ENCODE measurements at regions not wholly inside any gene's neighbourhood (a gene's known extent, or its start where the extent isn't known, plus 50 kb on each side); places are given as distances from the start of the nearest gene placed in this dataset.

- Histone ChIP-seq H3K9ac (ENCODE audit: low read depth, low read length, poor library complexity) (no peak overlapping the region), H2BK12ac (ENCODE audit: low read length) (no peak overlapping the region), H2BK5ac (ENCODE audit: low read length) (no peak overlapping the region), H4K91ac (ENCODE audit: low read depth, low read length, poor library complexity) (no peak overlapping the region), H2BK15ac (ENCODE audit: low read length) (no peak overlapping the region), H4K8ac (ENCODE audit: low read depth, low read length) (no peak overlapping the region), H2AK5ac (ENCODE audit: low read depth, low read length) (no peak overlapping the region), H3K4me3 (ENCODE audit: low read length in 2 of 2) (no peak overlapping the region), H2AFZ (ENCODE audit: low read length) (no peak overlapping the region), H3K36me3 (replicated peaks in 1 of 2; ENCODE audit: control insufficient read depth in 2 of 2, insufficient read depth in 2 of 2, low read length in 2 of 2) (no peaks in the 10 kb centered on the region), H3K18ac (ENCODE audit: low read length) (no peak overlapping the region), H3K4me1 (ENCODE audit: control insufficient read depth in 2 of 2, insufficient read depth in 1 of 2, low read depth in 1 of 2, low read length in 2 of 2) (no peaks in the 10 kb centered on the region), H3K14ac (ENCODE audit: low read length) (no peak overlapping the region), H3K9me3 (replicated peaks in 1 of 2; ENCODE audit: control insufficient read depth in 2 of 2, insufficient read depth in 1 of 2, low read depth in 1 of 2, low read length in 2 of 2) (peaks cover 2 to 6% of the 10 kb centered on the region in 2 donors), H3K79me1 (ENCODE audit: low read depth, low read length) (no peaks in the 10 kb centered on the region), H3K23ac (ENCODE audit: low read depth, low read length, poor library complexity) (no peak overlapping the region), H3K4ac (ENCODE audit: low read length) (no peak overlapping the region), H3K4me2 (ENCODE audit: insufficient read depth, low read length, poor library complexity, severe bottlenecking) (no peak overlapping the region), H3K27ac (replicated peaks; ENCODE audit: low read length) (no peak overlapping the region), H2BK120ac (ENCODE audit: low read depth, low read length) (no peak overlapping the region), H3K27me3 (ENCODE audit: control insufficient read depth in 3 of 3, insufficient read depth in 3 of 3, low read depth in 1 of 3, low read length in 3 of 3) (peaks cover 0 to 2% (median 0%) of the 10 kb centered on the region in 3 experiments)
- WGBS, 2 donors (ENCODE audit: extremely low coverage in 2 of 2, insufficient read length in 2 of 2, insufficient replicate concordance in 1 of 2): no CpG with 5 or more reads among the region's 1 CpG
- no peak for DNase-seq (ENCODE audit: low spot score)
These were observed 269.4 kb upstream of the FAT3 start for GRCh38 chr11:91955206-91955605.

DNA sequence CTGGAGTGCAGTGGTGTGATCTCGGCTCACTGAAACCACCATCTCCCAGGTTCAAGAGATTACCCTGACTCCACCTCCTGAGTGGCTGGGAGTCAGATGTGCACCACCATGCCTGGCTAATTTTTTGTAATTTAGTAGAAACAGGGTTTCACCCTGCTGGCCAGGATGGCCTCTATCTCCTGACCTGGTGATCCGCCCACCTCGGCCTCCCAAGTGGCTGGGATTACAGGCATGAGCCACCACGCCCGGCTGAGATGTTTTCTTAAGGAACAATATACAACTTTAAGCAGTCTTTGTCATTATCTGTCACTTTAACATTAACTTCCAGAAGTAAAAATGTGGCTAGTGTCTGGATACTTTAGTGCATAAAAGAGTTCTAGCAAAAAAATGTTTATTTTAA is 272.6 kb upstream of the FAT3 start:
- H2BK120ac ChIP-seq (ENCODE audit: low read depth, low read length): no peak overlapping the region

GRCh38 chr11:91947215-91947820 is 277.3 kb upstream of the FAT3 start:
- no peaks in the 10 kb centered on the region for H3K36me3 ChIP-seq (replicated peaks in 1 of 2; ENCODE audit: control insufficient read depth in 2 of 2, insufficient read depth in 2 of 2, low read length in 2 of 2)
- H3K9ac ChIP-seq (ENCODE audit: low read depth, low read length, poor library complexity): no peak overlapping the region
- WGBS, 2 donors (ENCODE audit: extremely low coverage in 2 of 2, insufficient read length in 2 of 2, insufficient replicate concordance in 1 of 2): no CpG with 5 or more reads among the region's 2 CpGs
- H3K18ac ChIP-seq (ENCODE audit: low read length): no peak overlapping the region
- H2AK5ac ChIP-seq (ENCODE audit: low read depth, low read length): no peak overlapping the region
- H2BK15ac ChIP-seq (ENCODE audit: low read length): no peak overlapping the region
- H3K4me1 ChIP-seq (ENCODE audit: control insufficient read depth in 2 of 2, insufficient read depth in 1 of 2, low read depth in 1 of 2, low read length in 2 of 2): no peaks in the 10 kb centered on the region
- no peak overlapping the region for H2BK120ac ChIP-seq (ENCODE audit: low read depth, low read length)
- H3K27me3 ChIP-seq (ENCODE audit: control insufficient read depth in 3 of 3, insufficient read depth in 3 of 3, low read depth in 1 of 3, low read length in 3 of 3): peaks cover 0 to 5% (median 0%) of the 10 kb centered on the region in 3 experiments
- no peak for DNase-seq (ENCODE audit: low spot score)
- no peak overlapping the region for H2AFZ ChIP-seq (ENCODE audit: low read length)
- no peaks in the 10 kb centered on the region for H3K79me1 ChIP-seq (ENCODE audit: low read depth, low read length)
- H3K4me3 ChIP-seq (ENCODE audit: low read length in 2 of 2): no peak overlapping the region
- H2BK12ac ChIP-seq (ENCODE audit: low read length): no peak overlapping the region
- H3K4ac ChIP-seq (ENCODE audit: low read length): no peak overlapping the region
- no peak overlapping the region for H4K91ac ChIP-seq (ENCODE audit: low read depth, low read length, poor library complexity)
- no peak overlapping the region for H2BK5ac ChIP-seq (ENCODE audit: low read length)
- no peaks in the 10 kb centered on the region for H3K9me3 ChIP-seq (replicated peaks in 1 of 2; ENCODE audit: control insufficient read depth in 2 of 2, insufficient read depth in 1 of 2, low read depth in 1 of 2, low read length in 2 of 2)
- no peak overlapping the region for H4K8ac ChIP-seq (ENCODE audit: low read depth, low read length)
- no peak overlapping the region for H3K4me2 ChIP-seq (ENCODE audit: insufficient read depth, low read length, poor library complexity, severe bottlenecking)
- H3K27ac ChIP-seq (replicated peaks; ENCODE audit: low read length): no peak overlapping the region
- no peak overlapping the region for H3K23ac ChIP-seq (ENCODE audit: low read depth, low read length, poor library complexity)
- H3K14ac ChIP-seq (ENCODE audit: low read length): no peak overlapping the region

More for the DNA sequence above, 272.6 kb upstream of the FAT3 start:
- H4K91ac ChIP-seq (ENCODE audit: low read depth, low read length, poor library complexity): no peak overlapping the region
- H2BK12ac ChIP-seq (ENCODE audit: low read length): no peak overlapping the region
- no peak overlapping the region for H3K27ac ChIP-seq (replicated peaks; ENCODE audit: low read length)
- no peak overlapping the region for H2AK5ac ChIP-seq (ENCODE audit: low read depth, low read length)
- H3K23ac ChIP-seq (ENCODE audit: low read depth, low read length, poor library complexity): no peak overlapping the region
- H3K9ac ChIP-seq (ENCODE audit: low read depth, low read length, poor library complexity): no peak overlapping the region
- peaks cover 0 to 2% of the 10 kb centered on the region in 2 donors for H3K9me3 ChIP-seq (replicated peaks in 1 of 2; ENCODE audit: control insufficient read depth in 2 of 2, insufficient read depth in 1 of 2, low read depth in 1 of 2, low read length in 2 of 2)
- no peak overlapping the region for H3K14ac ChIP-seq (ENCODE audit: low read length)
- H3K79me1 ChIP-seq (ENCODE audit: low read depth, low read length): no peaks in the 10 kb centered on the region
- no peak overlapping the region for H2BK15ac ChIP-seq (ENCODE audit: low read length)
- H3K4ac ChIP-seq (ENCODE audit: low read length): no peak overlapping the region
- H3K27me3 ChIP-seq (ENCODE audit: control insufficient read depth in 3 of 3, insufficient read depth in 3 of 3, low read depth in 1 of 3, low read length in 3 of 3): peaks cover 0 to 5% (median 0%) of the 10 kb centered on the region in 3 experiments
- WGBS, 2 donors (ENCODE audit: extremely low coverage in 2 of 2, insufficient read length in 2 of 2, insufficient replicate concordance in 1 of 2): no CpG with 5 or more reads among the region's 5 CpGs
- no peak overlapping the region for H3K4me3 ChIP-seq (ENCODE audit: low read length in 2 of 2)
- no peaks in the 10 kb centered on the region for H3K36me3 ChIP-seq (replicated peaks in 1 of 2; ENCODE audit: control insufficient read depth in 2 of 2, insufficient read depth in 2 of 2, low read length in 2 of 2)
- H3K4me1 ChIP-seq (ENCODE audit: control insufficient read depth in 2 of 2, insufficient read depth in 1 of 2, low read depth in 1 of 2, low read length in 2 of 2): no peaks in the 10 kb centered on the region
- no peak overlapping the region for H4K8ac ChIP-seq (ENCODE audit: low read depth, low read length)
- H3K18ac ChIP-seq (ENCODE audit: low read length): no peak overlapping the region
- no peak overlapping the region for H2AFZ ChIP-seq (ENCODE audit: low read length)
- DNase-seq (ENCODE audit: low spot score): no peak
- H2BK5ac ChIP-seq (ENCODE audit: low read length): no peak overlapping the region
- H3K4me2 ChIP-seq (ENCODE audit: insufficient read depth, low read length, poor library complexity, severe bottlenecking): no peak overlapping the region

DNA sequence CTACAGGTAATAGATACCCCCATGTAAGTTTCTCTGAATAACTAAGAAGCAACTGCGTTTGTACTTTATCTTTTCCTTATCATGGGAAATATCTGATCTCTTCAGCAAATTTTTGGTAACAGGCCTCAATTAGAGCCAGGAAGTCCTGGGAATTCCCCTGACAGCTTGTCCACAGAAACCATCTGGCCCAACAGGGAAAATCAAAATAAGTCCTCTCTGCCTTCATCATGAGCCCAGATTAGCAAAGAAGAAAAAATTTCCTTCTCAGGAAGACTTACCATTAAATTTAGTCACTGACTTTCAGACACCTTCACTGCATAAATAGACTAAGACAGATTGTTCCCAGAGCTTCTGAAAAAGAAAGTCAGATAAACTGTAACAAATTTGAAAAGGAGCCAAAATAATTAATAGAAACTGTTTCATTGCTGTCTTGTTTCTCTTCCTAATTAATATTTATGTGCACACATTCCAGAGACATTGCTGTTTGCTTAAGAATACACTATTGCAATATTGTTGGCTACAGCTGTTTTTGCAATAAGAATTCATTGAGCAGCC is 278.1 kb upstream of the FAT3 start:
- no peak overlapping the region for H3K18ac ChIP-seq (ENCODE audit: low read length)
- no peak overlapping the region for H3K27ac ChIP-seq (replicated peaks; ENCODE audit: low read length)
- H3K4me3 ChIP-seq (ENCODE audit: low read length in 2 of 2): no peak overlapping the region
- no peak overlapping the region for H2AFZ ChIP-seq (ENCODE audit: low read length)
- no peak overlapping the region for H2BK5ac ChIP-seq (ENCODE audit: low read length)
- H3K4me1 ChIP-seq (ENCODE audit: control insufficient read depth in 2 of 2, insufficient read depth in 1 of 2, low read depth in 1 of 2, low read length in 2 of 2): no peaks in the 10 kb centered on the region
- no peak overlapping the region for H3K9ac ChIP-seq (ENCODE audit: low read depth, low read length, poor library complexity)
- no peak overlapping the region for H3K23ac ChIP-seq (ENCODE audit: low read depth, low read length, poor library complexity)
- no peak overlapping the region for H2AK5ac ChIP-seq (ENCODE audit: low read depth, low read length)
- no peak overlapping the region for H2BK15ac ChIP-seq (ENCODE audit: low read length)
- WGBS, 2 donors (ENCODE audit: extremely low coverage in 2 of 2, insufficient read length in 2 of 2, insufficient replicate concordance in 1 of 2): no CpG with 5 or more reads among the region's 1 CpG
- no peaks in the 10 kb centered on the region for H3K9me3 ChIP-seq (replicated peaks in 1 of 2; ENCODE audit: control insufficient read depth in 2 of 2, insufficient read depth in 1 of 2, low read depth in 1 of 2, low read length in 2 of 2)
- H3K4ac ChIP-seq (ENCODE audit: low read length): no peak overlapping the region
- no peak overlapping the region for H3K4me2 ChIP-seq (ENCODE audit: insufficient read depth, low read length, poor library complexity, severe bottlenecking)
- H2BK12ac ChIP-seq (ENCODE audit: low read length): no peak overlapping the region
- H2BK120ac ChIP-seq (ENCODE audit: low read depth, low read length): no peak overlapping the region
- no peak for DNase-seq (ENCODE audit: low spot score)
- H4K8ac ChIP-seq (ENCODE audit: low read depth, low read length): no peak overlapping the region
- no peaks in the 10 kb centered on the region for H3K79me1 ChIP-seq (ENCODE audit: low read depth, low read length)
- H3K27me3 ChIP-seq (ENCODE audit: control insufficient read depth in 3 of 3, insufficient read depth in 3 of 3, low read depth in 1 of 3, low read length in 3 of 3): peaks cover 0 to 5% (median 0%) of the 10 kb centered on the region in 3 experiments
- no peak overlapping the region for H4K91ac ChIP-seq (ENCODE audit: low read depth, low read length, poor library complexity)
- no peaks in the 10 kb centered on the region for H3K36me3 ChIP-seq (replicated peaks in 1 of 2; ENCODE audit: control insufficient read depth in 2 of 2, insufficient read depth in 2 of 2, low read length in 2 of 2)
- H3K14ac ChIP-seq (ENCODE audit: low read length): no peak overlapping the region
